Hepatocyte (in vitro differentiated cells): ENCODE measurements at regions not wholly inside any gene's neighbourhood (a gene's known extent, or its start where the extent isn't known, plus 50 kb on each side); places are given as distances from the start of the nearest gene placed in this dataset.

Source experiments
- EZH2 ChIP-seq: fragments of 200-600 bp; sonication (generic); IDR thresholded peaks from 2 replicates; pipeline ENCODE4 v1.6.1; 2016; ENCODE audit warnings: antibody characterized with exemption, mild to moderate bottlenecking, borderline replicate concordance
- TF ChIP-seq, protein P1 (sequence below): fragments of 200-600 bp; sonication (generic); IDR thresholded peaks from 2 replicates; pipeline ENCODE4 v1.5.1; 2016; ENCODE audit warnings: antibody characterized with exemption, mild to moderate bottlenecking; ENCODE audit not compliant: poor library complexity

DNA sequence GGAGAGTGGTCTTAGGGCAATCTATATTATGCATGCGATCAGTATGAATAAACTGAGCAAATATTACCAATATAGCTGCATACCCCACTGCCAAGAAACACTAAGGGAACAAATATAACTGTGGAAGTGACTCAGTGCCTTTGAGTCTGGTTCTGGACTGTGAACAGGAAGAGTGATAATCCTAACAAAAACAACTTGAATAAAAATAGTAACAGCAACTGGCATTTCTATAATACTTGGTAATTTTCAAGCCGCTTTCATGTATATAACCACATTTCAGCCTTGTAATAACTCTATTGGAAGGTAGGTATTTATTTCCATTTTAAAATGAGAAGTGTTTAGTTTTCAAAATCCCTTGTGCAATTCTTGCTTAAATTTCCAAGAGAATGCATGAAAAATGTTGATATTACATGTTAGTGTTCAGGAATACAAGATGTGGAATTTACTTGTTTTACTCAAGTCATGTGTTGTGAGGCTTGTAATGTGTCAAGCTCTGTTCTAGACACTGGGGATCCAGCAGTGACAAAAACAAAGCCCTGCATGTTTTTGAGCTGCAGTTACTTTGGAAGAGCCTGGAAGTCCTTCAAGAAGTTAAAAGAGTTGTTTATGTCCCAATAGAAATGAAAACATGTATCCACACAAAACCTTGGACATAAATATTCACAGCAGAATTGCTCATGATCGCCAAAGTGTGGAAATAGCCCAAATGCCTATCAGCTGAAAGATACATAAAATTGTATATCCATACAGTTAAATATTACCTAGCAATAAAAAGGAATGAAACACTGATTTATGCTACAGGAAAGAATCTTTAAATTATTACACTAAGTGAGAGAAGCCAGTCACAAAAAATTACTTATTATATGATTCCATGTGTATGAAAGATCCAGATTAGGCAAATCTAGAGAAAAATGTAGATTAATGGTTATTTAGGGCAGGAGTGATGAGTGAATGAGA lies 338.1 kb upstream of the TMEM132C start:
- TF ChIP-seq, protein P1, sequence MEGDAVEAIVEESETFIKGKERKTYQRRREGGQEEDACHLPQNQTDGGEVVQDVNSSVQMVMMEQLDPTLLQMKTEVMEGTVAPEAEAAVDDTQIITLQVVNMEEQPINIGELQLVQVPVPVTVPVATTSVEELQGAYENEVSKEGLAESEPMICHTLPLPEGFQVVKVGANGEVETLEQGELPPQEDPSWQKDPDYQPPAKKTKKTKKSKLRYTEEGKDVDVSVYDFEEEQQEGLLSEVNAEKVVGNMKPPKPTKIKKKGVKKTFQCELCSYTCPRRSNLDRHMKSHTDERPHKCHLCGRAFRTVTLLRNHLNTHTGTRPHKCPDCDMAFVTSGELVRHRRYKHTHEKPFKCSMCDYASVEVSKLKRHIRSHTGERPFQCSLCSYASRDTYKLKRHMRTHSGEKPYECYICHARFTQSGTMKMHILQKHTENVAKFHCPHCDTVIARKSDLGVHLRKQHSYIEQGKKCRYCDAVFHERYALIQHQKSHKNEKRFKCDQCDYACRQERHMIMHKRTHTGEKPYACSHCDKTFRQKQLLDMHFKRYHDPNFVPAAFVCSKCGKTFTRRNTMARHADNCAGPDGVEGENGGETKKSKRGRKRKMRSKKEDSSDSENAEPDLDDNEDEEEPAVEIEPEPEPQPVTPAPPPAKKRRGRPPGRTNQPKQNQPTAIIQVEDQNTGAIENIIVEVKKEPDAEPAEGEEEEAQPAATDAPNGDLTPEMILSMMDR, result no peak
- TF ChIP-seq EZH2, result no peak
